ENCODE measurements at regions not wholly inside any gene's neighbourhood (a gene's known extent, or its start where the extent isn't known, plus 50 kb on each side); places are given as distances from the start of the nearest gene placed in this dataset.
A peak's percentile ranks its signal among the peaks of the same experiment; 100 is the strongest.

- DNase-seq, result no peak
Observed at GRCh38 chr16:65522412-65522811, 400.5 kb upstream of the CDH11 start.

DNA sequence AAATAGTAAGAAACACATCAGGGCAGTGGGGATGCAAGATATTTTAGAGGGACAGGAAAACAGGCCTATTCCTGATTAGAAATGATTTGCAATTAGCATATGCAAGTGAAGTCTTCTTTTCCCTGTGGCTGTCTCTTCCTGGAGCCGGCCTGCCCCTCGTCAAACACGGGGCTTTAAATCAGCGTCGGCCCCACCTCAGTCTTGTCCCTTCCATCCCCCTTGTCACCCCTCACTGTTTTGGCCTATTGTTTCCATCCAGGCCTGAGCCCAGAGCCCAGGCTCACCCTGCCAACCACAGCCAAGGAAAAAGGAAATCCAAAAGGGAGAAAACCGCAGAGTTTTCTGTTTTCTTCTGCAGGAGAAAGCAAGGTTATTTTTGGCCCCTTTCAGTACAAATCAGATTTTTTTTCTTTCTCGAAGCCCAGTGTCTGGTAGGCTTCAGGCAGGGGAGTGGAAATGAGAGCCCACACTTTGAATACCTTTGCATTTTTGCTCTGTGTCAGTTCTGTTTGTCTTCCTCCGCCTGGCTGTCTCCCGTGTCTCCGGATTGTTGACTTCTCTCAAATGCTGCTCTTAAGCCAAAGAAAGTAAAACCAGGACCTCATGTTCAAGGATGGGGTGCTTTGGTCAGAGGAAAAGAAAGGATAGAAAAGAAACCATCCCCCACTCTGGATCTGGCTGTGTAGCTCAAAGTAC is 399.9 kb upstream of the CDH11 start:
- peak; percentile 41 for DNase-seq

DNA sequence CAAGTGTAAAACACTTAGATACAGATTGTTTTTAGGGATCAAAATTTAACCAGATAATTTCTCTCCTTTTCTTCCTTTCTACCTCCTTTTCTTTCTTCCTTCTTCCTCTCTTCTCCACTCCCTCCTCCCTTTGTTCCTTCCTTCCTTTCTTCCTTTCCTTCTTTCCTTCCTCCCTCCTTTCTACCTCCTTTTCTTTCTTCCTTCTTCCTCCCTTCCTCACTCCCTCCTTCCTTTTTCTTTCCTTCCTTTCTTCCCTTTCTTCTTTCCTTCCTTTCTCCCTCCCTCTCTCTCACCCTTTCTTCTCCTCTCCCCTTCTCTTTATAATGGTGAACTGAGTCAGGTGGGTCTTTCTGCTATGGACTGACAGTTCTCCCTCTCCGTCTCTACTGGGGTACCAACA is 397.5 kb upstream of the CDH11 start:
- DNase-seq, result no peak

DNA sequence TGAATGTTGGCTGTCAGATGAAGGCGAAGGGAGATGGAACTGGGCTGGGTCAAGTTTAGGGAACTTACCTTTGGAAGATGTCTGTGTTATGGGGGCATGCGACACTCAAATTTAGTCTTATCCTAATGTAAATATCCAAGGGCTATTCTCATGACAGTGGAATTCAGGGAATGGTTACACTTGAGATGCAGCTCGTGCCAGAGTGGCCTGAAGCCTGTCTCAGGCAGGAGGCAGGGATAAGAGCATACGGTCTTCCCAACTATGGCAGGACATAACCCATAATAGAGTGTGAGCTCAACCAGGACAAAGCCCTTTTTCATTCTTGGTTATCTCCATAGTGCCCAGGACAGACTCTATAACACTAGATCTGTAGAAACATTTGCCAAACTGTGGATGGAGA is 393.3 kb upstream of the CDH11 start:
- DNase-seq, result no peak

- no peak for DNase-seq
Observed at GRCh38 chr16:65510850-65511249, 389.0 kb upstream of the CDH11 start.

DNA sequence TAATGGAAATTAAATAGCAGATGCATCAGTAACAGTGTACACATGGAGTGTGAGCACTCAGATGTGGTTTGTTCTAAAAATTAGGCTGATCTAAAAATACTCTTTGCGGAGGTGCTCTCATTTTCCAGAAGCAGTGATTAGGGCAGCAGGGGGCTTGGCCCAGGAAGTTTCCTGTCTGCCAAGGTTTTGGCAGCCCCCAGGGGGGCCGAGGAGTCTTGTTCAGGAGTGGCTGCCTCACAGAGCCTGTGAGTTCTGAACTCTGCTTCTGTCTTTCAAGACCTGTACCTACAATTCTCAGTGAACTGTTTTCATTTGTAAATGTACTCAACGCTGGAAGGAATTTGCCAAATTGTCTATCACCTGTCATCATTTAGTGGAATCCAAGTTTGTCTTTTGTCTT is 388.4 kb upstream of the CDH11 start:
- no peak for DNase-seq

GRCh38 chr16:65509172-65509571 is 387.3 kb upstream of the CDH11 start:
- no peak for DNase-seq

DNA sequence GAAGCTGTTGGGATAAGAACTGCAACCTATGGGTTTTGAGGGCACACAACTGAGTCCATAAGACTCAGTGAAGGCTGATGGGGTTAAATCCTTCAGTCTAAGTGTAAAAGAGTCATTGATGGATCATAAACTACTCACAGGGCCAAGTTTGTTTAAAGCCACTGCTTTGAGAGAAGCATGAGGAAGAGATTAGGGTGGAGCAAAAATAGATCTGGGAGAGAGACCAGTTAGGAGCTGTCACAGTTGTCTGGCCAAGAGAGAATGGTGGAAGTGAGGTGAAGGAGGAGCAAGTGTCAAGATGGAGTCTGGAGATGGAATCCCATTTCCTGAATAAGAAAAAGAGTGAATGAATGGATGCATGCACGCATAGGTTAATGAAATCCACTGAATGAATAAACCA is 379.1 kb upstream of the CDH11 start:
- DNase-seq, result no peak

DNA sequence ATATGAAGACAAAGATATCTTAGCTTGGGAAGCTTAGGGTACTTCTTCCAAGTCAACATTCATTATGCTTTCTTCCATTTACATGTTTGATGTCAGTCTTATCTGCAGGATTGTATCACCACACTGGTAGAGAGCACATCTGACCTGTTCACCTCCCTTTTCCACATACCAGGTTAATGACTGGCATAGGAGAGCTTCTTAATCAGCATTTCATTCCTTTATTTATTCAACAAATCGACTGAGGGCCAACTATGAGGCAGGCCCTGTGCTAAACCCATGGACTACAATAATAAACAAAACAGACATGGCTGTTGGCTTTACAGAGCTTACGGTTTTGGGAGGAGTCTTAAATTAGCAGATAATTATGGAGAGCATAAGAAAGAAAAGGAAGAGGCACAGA is 378.1 kb upstream of the CDH11 start:
- no peak for DNase-seq

GRCh38 chr16:65499566-65499965 is 377.7 kb upstream of the CDH11 start:
- DNase-seq, result no peak

DNA sequence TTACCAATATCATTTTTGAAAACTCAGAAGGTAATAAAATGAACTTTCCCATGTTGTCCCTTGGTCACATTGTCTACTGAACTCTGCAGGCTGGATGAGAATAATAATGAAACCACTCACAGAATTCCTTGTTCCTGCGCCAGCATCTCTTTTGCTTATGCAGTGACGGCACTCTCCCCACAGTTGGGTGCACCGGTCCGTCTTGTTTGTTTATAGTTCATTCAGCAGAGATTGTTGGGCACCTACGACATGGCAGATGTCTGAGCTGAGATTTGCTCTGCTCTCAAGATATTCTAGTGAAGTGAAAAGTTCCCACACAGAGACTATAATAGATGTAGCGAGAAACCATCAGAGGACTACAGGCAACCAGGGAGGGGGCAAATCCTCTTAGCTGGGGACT is 375.7 kb upstream of the CDH11 start:
- DNase-seq, result no peak

DNA sequence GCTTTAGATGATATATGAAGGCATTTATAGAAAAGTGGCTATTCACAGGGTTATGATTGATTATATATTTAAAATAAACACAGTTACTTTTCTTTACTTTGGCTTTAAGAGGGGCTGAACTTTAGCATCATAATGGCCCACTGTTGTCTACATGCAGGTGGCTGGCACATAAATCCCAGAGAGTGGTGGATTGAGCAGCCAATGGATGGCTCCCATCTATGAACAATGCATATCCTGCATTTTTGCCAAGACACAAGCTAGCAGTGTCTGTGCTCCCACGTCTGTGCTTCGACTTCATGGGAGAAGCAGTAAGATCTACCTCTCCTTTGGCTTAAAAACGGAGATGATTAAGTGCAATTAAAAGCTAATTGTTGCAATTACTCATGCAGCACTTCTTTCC is 373.2 kb upstream of the CDH11 start:
- no peak for DNase-seq

DNA sequence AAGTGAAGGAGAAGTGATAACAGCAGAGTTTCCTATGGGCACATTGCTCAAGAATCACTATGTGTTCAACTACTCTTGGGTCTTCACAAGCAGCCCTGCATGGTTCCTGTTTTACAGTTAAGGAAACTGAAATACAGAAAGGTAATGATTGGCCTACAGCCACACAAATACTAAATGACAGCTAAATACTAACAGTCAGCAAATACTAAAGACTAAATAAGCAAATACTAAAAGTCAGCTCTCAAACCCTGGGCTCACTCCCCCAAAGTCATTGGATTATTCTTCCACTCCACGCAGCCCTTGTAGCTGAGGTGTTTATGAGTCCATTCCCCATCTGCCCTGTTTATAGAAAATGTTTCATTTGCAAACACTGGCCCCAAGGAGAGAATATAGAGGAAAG is 372.7 kb upstream of the CDH11 start:
- DNase-seq, result no peak

DNA sequence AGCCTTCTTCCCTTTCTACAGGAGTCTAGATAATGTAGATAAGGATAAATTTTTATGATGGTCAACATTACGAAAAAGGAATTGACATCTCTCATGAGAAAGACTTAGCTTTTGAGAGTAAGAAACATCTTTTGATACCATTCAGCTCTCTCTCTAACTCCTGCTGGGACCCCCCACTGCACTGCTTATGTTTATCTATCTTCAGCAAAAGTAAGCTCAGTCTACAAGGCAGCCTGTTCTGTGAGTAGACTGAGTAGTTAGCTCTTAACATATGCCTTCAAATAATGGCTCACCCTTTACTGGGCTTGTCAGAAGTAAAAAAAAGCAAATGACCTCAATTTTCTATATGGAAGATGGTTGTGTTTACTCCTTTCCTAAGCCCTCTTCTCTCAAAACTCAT is 372.2 kb upstream of the CDH11 start:
- no peak for DNase-seq

DNA sequence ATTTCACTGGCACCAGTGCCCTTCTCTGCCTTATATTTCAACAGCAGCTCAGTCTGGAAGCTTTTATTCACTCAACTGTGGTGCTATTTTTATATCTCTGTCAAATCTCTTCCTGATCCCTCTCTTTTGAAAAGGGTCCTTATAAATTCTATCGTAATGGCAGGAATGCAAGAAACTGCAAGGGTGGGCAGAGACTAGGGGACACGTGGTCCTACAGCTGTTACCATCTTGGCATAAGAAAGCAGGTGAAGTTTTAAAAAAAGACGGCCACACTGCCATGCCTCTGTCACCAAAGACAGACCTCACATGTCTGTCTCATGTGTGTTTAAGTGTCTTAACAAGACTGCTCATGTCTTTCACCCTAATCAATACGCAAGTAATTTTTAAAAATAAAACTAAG is 368.4 kb upstream of the CDH11 start:
- DNase-seq, result no peak

DNA sequence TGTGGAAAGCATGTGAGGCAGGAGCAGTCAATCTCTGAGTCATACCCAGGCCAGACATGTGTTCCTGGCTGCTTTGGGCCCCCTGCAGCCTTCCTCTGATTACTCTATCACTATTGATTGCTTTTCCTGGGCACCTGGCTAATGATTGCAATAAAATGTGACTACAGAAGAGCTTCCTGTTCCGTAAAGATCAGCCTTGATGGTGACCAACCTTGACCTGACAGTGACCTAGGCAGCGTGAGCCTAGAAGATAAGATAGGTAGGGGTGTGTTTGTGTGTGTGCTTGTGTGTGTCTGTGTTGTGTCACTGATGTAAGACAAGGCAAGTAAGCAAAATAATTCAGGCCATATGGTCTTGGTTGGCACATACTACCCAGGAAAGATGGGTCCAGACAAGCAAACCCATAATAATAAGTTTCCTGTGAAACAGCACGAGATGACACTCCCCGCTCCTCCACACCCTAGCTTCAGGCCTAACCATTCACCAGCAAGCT is 367.7 kb upstream of the CDH11 start:
- DNase-seq, result no peak

GRCh38 chr16:65487231-65487630 is 365.4 kb upstream of the CDH11 start:
- DNase-seq, result no peak

- no peak for DNase-seq
Observed at GRCh38 chr16:65481956-65482355, 360.1 kb upstream of the CDH11 start.

- DNase-seq, result no peak
Observed at GRCh38 chr16:65480281-65481091, 358.6 kb upstream of the CDH11 start.

DNA sequence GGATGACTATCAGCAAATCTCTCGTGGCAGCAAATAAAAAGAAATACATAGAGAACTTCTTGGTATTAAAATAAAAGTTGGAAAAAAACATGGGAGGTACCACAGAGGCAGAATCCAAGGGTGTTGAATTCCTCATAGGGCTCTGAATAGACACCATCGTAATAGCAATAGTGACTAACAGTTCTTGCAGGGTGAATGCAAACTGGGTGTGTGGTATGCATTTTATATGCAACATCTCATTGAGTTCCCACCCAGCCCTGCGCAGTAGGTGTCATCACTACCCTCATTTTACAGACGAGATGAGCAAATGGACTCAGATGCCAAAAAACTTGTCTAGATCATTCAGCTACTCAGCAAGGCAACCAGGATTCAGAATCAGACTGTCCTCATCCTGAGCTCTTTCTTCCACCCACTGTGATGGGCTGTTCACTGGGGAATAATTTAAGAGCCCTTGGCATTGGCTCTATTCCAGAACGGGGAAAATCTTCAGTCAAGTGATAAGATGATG is 354.6 kb upstream of the CDH11 start:
- no peak for DNase-seq

GRCh38 chr16:65473699-65474098 is 351.8 kb upstream of the CDH11 start:
- DNase-seq, result no peak

- no peak for DNase-seq
Observed at GRCh38 chr16:65469116-65469515, 347.3 kb upstream of the CDH11 start.

- DNase-seq, result no peak
Observed at GRCh38 chr16:65468133-65468532, 346.3 kb upstream of the CDH11 start.

DNA sequence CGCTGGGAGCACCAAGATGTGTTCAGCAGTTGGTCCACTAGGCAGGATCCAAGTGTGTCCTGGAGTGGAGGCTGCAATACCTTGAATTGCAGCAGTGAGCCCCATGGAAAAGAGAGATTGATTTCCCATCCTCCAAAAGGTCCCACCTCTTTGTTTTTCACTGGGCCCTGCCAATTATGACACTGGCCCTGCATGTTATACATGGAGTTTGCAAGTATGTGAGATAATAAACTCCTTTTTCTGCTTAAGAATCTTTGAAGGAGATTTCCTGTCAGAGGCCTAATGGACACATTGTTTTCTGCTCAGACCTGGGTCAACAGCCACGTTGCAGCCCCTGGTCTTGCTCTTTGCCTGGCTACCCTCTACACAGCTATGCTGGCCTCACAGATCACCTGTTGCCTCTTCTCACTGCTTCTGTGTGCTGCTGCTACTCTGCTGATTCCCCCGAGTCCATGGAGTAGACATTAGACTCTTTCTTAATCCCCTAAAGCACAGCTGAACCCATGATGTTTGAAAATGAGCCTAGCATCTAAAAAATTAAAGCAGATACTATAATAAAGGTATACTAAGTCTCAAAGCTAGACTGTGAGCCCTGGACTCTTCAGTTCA is 341.9 kb upstream of the CDH11 start:
- DNase-seq, result peak; percentile 24
